ENCODE measurements at regions not wholly inside any gene's neighbourhood (a gene's known extent, or its start where the extent isn't known, plus 50 kb on each side); places are given as distances from the start of the nearest gene placed in this dataset.

- Mint-ChIP-seq H3K4me3 (no peak overlapping the region), H3K9me3 (no peaks in the 10 kb centered on the region), H3K4me1 (peaks cover 4% of the 10 kb centered on the region; the same call in 1 of the 2 replicates), H3K36me3 (no peaks in the 10 kb centered on the region), H3K27me3 (ENCODE audit: low read depth) (no peaks in the 10 kb centered on the region), H3K27ac (no peak overlapping the region)
- POLR2A ChIA-PET, result no interaction called here
- no peak for DNase-seq (ENCODE audit: low spot score)
- TF ChIP-seq ESRRA (CRISPR knock-in tag; IDR thresholded peaks at IDR 0.05; ENCODE audit: borderline replicate concordance) (no peak), MAX (CRISPR knock-in tag; IDR thresholded peaks at IDR 0.05) (no peak), FOXP1 (CRISPR knock-in tag; IDR thresholded peaks at IDR 0.05; ENCODE audit: borderline replicate concordance) (no peak), SP1 (CRISPR knock-in tag; conservative IDR thresholded peaks at IDR 0.05) (no peak), NFYB (CRISPR knock-in tag; conservative IDR thresholded peaks at IDR 0.05; ENCODE audit: low read depth) (no peak), MLX (CRISPR knock-in tag; IDR thresholded peaks at IDR 0.05) (no peak), NFE2L1 (CRISPR knock-in tag; IDR thresholded peaks at IDR 0.05) (no peak)
- CTCF ChIA-PET, result no interaction called here
- no peak for ATAC-seq
Measured at GRCh38 chr1:70812442-70813109, 235.0 kb downstream of the PTGER3 start.

GRCh38 chr1:70818401-70818800 lies 229.2 kb downstream of the PTGER3 start:
- no peaks in the 10 kb centered on the region for H3K36me3 Mint-ChIP-seq

GRCh38 chr1:70819231-70819630 lies 228.4 kb downstream of the PTGER3 start:
- H3K36me3 Mint-ChIP-seq, result no peaks in the 10 kb centered on the region
- no peak for DNase-seq (ENCODE audit: low spot score)
- CTCF ChIA-PET, result no interaction called here
- POLR2A ChIA-PET, result no interaction called here
- no peaks in the 10 kb centered on the region for H3K9me3 Mint-ChIP-seq
- no peak overlapping the region for H3K4me3 Mint-ChIP-seq
- no peaks in the 10 kb centered on the region for H3K4me1 Mint-ChIP-seq
- no peak for ATAC-seq
- no peak overlapping the region for H3K27ac Mint-ChIP-seq
- no peaks in the 10 kb centered on the region for H3K27me3 Mint-ChIP-seq (ENCODE audit: low read depth)
- TF ChIP-seq CTCF (IDR thresholded peaks at IDR 0.05) (no peak), ZNF121 (CRISPR knock-in tag; IDR thresholded peaks at IDR 0.05) (no peak), ERG (CRISPR knock-in tag; IDR thresholded peaks at IDR 0.05) (no peak), ZNF423 (CRISPR knock-in tag; IDR thresholded peaks at IDR 0.05) (no peak), SOX15 (CRISPR knock-in tag; IDR thresholded peaks at IDR 0.05) (no peak), ATF1 (CRISPR knock-in tag; IDR thresholded peaks at IDR 0.05) (no peak), ATF3 (CRISPR knock-in tag; conservative IDR thresholded peaks at IDR 0.05) (no peak)

More at GRCh38 chr1:70818401-70818800, 229.2 kb downstream of the PTGER3 start:
- no peak for TF ChIP-seq NFE2L1 (CRISPR knock-in tag; IDR thresholded peaks at IDR 0.05)
- TF ChIP-seq ZNF671 (CRISPR knock-in tag; IDR thresholded peaks at IDR 0.05), result no peak
- no peak for TF ChIP-seq CBFB (CRISPR knock-in tag; IDR thresholded peaks at IDR 0.05; ENCODE audit: low read depth)
- TF ChIP-seq STAT6 (CRISPR knock-in tag; conservative IDR thresholded peaks at IDR 0.05; ENCODE audit: low read depth), result no peak
- no peak for TF ChIP-seq ESRRA (CRISPR knock-in tag; IDR thresholded peaks at IDR 0.05; ENCODE audit: borderline replicate concordance)
- TF ChIP-seq RELA (CRISPR knock-in tag; IDR thresholded peaks at IDR 0.05; ENCODE audit: borderline replicate concordance), result no peak
- TF ChIP-seq ZNF425 (CRISPR knock-in tag; conservative IDR thresholded peaks at IDR 0.05), result no peak
- POLR2A ChIA-PET, result no interaction called here
- H3K27me3 Mint-ChIP-seq (ENCODE audit: low read depth), result no peaks in the 10 kb centered on the region
- H3K4me3 Mint-ChIP-seq, result no peak overlapping the region
- ATAC-seq (no peak), DNase-seq (ENCODE audit: low spot score) (no peak)
- CTCF ChIA-PET, result no interaction called here
- H3K4me1 Mint-ChIP-seq, result no peaks in the 10 kb centered on the region
- no peak overlapping the region for H3K27ac Mint-ChIP-seq
- H3K9me3 Mint-ChIP-seq, result no peaks in the 10 kb centered on the region

Measured in WTC11 (cell line).